H7 (cell line): ENCODE measurements at regions not wholly inside any gene's neighbourhood (a gene's known extent, or its start where the extent isn't known, plus 50 kb on each side); places are given as distances from the start of the nearest gene placed in this dataset.
A peak's percentile ranks its signal among the peaks of the same experiment; 100 is the strongest.

ENCODE experiments used
- DNase-seq: peaks from one replicate; pipeline ENCODE4 v3.0.0; 2012
- H3K27me3 ChIP-seq: 2 replicates; pipeline ENCODE4 v1.6.0; 2011; ENCODE audit warnings: mild to moderate bottlenecking, low read length; ENCODE audit not compliant: control insufficient read depth, insufficient read depth
- H3K36me3 ChIP-seq: replicated peaks from 2 replicates; pipeline ENCODE4 v1.5.1; 2011; ENCODE audit warnings: low read length; ENCODE audit not compliant: control insufficient read depth, insufficient read depth
- H3K4me3 ChIP-seq: 2 replicates; pipeline ENCODE4 v1.5.1; 2011; ENCODE audit warnings: low read depth, mild to moderate bottlenecking, control low read depth, low read length, moderate library complexity; ENCODE audit not compliant: insufficient read depth

DNA sequence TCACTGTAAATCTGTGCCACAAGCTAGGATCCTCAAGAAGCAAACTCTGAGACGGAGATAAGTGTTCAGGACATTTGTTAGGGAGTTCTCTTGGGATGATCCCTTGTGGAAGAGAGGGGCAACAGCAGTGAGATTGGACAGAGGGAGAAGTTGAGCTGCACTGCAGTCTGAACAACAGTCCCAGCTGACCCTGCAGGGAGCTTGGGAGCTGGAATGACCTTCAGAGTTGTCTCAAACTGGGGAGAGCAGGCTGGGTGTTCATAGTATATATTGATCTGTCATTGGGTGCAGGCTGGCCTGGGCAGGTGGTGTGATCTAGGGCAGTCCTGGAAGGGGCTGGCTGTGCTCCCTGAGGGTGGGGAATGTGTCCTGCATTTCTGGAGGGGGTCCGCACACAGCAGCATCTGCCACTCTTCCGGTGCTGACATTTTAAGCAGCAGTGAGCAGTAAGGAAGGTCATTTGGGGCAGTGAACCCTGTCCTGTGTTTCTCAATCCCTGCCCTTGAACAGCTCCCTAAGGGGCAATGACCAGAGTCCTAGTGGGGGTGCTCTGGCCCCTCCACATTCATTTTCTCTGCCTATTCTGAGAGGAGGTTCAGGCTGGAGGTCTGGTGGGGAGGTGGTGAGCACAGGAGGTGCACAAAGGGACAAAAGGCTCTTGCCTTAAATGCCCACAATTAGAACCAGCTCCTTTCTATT, 90.2 kb upstream of the PPM1J start:
- Histone ChIP-seq H3K4me3 (no peak overlapping the region), H3K36me3 (no peaks in the 10 kb centered on the region), H3K27me3 (no peaks in the 10 kb centered on the region; the same call in 1 of the 2 replicates)
- DNase-seq, result peak; percentile 23

DNA sequence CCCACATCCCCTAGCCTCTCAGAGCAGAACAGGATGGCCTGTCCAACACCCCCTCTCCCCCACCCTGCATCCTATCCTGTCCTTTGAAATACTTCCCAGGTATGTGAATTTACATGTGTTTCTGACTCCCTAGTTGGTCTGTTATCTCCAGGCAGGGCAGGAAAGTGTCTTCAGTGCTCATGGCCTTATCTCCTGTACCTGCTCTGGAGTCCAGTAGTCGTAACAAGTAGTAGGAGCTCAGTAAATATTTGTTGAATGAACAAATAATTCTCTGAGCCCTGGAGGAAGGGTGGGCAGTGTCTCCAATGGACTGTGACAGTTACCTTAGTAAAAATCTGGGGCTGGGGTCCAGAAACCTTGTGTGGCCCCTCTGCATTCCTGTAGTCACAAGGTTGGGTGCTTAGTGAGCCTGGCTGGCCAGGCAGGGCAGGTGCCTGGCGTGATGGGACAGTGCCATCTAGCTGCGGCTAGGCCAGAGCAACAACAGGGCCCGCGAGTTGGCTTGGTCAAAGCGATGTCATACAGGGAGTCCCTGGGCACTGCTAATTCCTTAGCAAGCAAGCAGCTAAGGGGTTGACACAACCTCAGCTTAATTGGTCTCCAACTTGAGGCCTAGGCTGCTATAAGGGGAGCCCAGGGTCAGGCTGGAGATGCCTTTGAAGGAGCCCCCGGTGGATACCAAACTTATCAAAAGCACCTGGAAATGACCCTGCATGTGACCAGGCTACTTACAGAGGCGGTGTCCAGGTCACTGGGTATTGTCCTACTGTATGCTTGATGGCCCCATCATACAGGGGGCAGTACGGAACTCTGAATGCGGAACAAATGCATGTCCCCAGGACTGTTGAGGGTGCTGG, 89.0 kb upstream of the PPM1J start:
- Histone ChIP-seq H3K27me3 (no peaks in the 10 kb centered on the region; the same call in 1 of the 2 replicates), H3K36me3 (no peaks in the 10 kb centered on the region), H3K4me3 (no peak overlapping the region)
- peak; percentile 85 for DNase-seq

DNA sequence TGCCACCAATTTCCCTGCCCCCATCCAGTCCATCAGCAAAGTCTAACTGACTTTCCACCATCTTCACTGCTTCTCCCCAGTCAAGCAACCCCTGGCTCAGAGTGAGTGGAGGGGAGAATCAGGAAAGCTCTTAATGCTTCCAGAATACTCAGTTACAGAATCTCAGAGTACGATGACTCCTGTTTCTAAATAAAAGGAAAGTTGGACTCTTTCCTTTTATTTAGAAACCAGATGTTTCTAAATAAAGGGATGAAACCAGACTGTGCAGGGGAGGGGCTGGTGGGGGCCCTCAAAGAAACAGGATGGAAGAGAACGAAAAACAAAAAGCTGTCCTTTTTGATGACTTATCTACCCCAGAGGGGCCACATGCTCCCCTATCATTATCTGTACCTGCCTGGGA, 85.2 kb upstream of the PPM1J start:
- no peak overlapping the region for H3K4me3 ChIP-seq
- no peak for DNase-seq
- no peaks in the 10 kb centered on the region for H3K36me3 ChIP-seq
- peaks cover 2% of the 10 kb centered on the region; the same call in 1 of the 2 replicates for H3K27me3 ChIP-seq

DNA sequence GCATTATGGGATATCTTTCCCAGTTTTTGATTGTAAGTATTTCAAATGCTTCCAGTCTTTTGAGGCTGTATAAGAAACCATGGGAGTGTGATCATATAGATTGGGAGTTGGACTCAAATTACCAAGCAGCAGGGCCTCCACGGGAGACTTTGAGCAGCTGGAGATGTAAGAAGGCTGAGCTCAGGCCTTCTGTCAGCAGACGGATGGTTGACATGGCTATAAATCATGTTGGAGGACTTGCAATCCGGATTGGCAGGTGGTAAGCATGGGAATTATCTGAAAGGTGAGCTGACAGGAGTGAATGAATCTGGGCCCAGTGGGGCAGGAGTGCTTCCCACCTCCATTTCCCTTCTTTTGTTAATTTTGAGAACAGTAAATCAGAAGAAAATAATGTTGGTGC, 83.2 kb upstream of the PPM1J start:
- no peak for DNase-seq
- no peak overlapping the region for H3K4me3 ChIP-seq
- H3K27me3 ChIP-seq, result peaks cover 9% of the 10 kb centered on the region
- H3K36me3 ChIP-seq, result no peaks in the 10 kb centered on the region

DNA sequence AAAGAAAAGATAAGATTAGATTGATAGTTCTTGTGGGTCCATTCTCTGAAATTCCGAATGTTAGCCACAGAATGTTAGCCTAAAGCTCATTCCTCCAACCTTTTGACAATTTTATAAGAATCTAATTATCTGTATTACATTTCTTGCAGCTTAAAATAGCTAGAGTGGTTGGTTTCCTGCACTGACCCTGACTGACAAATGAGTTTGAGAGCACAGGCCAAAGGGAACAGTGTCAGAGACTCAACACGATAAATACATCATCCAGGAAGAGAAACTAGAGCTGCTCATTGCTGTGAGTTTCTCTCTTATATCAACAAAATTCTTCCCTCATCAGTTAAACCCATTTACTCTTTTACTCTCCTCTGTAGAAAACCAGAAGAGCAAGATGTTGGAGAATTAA, 82.1 kb upstream of the PPM1J start:
- H3K27me3 ChIP-seq, result peaks cover 9% of the 10 kb centered on the region
- H3K36me3 ChIP-seq, result no peaks in the 10 kb centered on the region
- no peak for DNase-seq
- no peak overlapping the region for H3K4me3 ChIP-seq

DNA sequence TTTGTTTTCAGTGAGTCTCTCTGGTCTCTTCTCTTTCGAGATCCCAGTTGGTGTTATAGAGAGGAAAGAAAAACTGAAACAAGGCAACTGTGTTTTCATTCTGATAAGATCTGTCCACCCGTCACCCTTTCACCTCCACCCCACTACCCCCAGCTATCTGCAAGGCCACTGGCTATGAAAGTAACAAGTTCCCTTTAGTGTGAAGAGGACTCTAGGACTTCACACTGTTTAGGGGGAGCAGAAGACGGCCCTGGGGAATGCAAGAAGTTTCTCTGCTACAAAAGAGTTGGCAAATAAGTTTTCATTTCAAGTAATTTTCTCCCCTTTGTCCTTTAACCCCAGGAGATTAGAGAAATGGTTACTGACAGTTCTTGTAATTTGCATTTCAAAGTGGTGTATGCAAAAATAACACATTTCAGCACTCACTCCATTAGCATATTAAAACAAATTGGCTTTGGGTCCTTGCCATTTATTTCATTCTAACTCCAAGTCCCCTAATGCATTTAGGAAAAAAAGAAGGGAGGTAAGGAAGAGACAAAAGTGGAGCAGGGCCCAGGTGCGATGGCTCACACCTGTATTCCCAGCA, 79.6 kb upstream of the PPM1J start:
- no peak overlapping the region for H3K4me3 ChIP-seq
- no peak for DNase-seq
- H3K27me3 ChIP-seq, result peaks cover 14% of the 10 kb centered on the region
- no peaks in the 10 kb centered on the region for H3K36me3 ChIP-seq

DNA sequence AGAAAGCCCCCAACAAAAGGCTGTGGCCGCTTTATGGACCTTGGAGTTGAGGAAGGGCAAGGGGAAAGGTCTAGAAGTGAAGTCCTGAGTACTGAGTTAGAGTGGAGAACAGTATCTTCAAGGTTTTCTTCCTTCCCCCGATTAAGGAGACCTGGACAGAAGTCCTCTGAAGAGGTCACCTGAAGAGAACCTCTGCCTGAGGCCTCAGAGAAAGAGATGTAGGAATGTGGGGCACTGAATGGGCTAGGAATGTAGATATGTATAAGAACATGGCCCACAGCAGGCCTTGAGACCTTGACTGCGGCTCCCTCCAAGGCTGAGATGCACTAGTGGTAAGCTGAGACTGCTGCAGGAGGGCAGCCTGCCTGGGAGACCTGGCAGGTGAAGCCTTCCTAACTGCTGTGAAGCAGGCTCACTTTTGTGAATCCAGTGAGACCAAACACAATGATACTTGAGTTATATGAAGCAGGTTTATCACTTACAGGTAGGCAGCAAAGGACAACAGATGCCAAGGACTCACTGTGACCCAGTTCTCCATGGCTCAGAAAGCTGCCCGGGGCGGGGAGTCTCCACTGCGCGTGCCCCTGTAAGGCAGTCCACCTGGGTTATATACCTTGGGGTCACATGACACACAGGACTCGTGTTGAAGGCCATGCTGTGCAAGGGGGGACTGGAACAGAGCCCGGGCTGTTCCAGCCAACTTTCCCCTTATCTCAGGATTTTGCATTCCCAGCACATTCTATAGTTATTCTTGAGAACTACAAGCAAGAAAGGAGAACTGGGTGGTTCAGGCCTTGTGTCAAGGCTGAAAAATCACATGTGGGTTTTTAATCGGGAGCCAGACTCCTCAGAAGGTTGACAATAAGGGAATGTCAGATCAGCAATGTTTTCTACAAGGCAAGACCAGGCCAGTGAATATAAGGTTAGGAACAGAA, 78.8 kb upstream of the PPM1J start:
- Histone ChIP-seq H3K27me3 (peaks cover 14% of the 10 kb centered on the region), H3K36me3 (no peaks in the 10 kb centered on the region), H3K4me3 (no peak overlapping the region)
- DNase-seq, result no peak

DNA sequence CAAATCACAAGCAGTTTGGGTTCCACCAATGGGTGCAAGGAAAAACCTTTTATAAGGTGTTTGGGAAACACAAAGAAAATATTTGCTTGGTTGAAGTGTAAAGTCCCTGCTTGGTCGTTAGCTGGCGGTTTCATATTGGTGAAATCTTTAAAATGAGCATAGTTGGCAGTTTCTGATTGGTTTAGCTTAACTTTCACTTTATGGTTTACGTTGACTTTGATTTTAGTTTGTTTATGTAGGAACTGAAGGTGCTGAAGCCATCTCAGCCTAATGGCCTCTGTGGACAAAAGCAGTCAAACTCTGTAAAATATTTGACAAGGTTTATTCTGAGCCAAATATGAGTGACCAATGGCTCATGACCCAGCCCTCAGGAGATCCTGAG, 76.6 kb upstream of the PPM1J start:
- H3K27me3 ChIP-seq, result peaks cover 12% of the 10 kb centered on the region
- H3K4me3 ChIP-seq, result no peak overlapping the region
- DNase-seq, result no peak

DNA sequence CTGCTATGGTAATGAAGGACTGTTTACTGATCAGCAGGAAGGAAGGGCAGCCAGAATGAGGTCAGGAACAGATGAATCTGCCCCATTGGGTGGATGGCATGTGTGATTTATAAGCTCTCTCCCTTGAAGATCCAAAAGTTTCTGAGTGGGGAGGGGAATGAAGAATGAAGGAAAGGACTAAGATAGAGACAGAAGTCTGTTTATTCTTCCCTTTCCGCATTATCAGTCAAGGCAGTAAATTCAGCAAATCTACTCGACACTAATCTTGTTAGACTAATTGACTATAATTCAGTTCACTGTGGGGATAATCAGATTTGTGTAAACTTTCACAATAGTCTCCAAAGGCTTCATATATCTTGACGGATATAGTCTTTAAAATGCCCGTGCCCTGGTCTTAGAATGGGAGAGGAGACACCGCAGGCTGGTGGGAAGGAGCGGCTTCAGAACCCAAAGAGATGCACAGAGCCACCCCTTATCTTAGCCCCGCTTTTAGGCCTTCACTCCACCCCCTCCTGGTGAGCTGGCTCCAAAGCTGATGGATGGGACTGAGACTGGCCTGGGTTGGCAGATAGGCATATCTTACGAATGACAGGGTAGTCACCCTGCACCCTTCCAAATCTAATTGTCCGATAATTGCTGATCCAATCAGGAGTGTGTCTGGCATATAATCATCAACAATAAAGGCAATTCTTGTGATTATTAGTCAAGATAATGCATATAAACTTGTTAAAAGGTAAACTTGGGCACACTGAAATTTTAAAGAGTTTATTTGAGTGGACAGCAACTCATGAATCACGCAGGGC, 76.0 kb upstream of the PPM1J start:
- no peak for DNase-seq
- Histone ChIP-seq H3K36me3 (no peaks in the 10 kb centered on the region), H3K27me3 (peaks cover 12% of the 10 kb centered on the region), H3K4me3 (no peak overlapping the region)

More for the DNA sequence above, 76.6 kb upstream of the PPM1J start:
- H3K36me3 ChIP-seq, result no peaks in the 10 kb centered on the region

DNA sequence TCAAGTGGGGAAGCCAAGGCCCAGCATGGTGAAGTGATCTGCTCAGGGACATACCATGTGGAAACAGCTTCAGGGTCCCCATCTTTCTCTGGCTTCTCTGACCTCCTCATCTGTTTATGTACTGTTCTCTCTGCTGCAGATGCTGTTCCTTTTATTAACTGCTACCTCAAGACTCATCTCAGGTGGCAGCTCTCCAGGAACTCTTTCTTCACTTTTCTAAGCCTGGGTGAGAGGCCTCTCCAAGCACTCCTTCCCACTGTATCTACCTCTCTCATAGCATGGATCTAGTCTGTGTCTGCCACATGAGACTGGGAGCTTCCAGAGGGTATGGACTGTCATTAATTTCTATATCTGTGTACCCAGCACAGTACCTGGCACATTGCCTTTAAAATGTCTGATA, 73.4 kb upstream of the PPM1J start:
- Histone ChIP-seq H3K36me3 (no peaks in the 10 kb centered on the region), H3K27me3 (peaks cover 7% of the 10 kb centered on the region), H3K4me3 (no peak overlapping the region)
- no peak for DNase-seq

DNA sequence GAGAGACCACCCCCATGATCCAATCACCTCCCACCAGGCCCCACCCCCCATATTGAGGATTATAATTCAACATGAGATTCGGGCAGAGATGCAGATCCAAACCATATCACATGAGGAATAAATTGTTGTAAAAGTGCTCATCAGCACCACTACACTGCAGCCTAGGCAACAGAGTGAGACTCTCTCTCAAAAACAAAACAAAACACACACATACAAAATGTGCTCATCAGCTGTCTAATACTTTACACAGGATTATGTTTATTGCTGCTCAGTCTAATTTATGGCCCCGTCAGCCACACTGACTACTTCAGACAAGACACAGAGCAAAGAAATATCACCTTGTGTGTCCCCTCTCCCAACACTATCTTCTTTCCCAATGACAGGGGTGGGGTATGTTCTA, 72.9 kb upstream of the PPM1J start:
- H3K27me3 ChIP-seq, result peaks cover 5% of the 10 kb centered on the region
- H3K36me3 ChIP-seq, result no peaks in the 10 kb centered on the region
- H3K4me3 ChIP-seq, result no peak overlapping the region
- no peak for DNase-seq

DNA sequence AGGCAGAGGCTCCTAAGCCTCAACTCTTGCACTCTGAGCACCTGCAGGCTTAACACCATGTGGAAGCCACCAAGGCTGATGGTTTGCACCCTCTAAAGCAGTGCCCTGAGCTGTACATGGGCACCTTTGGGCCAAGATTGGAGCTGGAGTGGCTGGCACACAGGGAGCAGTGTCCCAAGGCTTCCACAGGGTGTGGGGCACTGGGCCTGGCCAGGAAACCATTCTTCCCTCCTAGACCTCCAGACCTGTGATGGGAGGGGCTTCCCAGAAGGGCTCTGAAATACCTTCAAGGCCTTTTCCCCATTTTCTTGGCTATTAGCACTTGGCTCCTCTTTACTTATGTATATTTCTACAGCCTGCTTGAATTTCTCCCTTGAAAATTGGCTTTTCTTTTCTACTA, 67.9 kb upstream of the PPM1J start:
- no peaks in the 10 kb centered on the region for H3K36me3 ChIP-seq
- H3K27me3 ChIP-seq, result no peaks in the 10 kb centered on the region; the same call in 1 of the 2 replicates
- no peak for DNase-seq
- no peak overlapping the region for H3K4me3 ChIP-seq

DNA sequence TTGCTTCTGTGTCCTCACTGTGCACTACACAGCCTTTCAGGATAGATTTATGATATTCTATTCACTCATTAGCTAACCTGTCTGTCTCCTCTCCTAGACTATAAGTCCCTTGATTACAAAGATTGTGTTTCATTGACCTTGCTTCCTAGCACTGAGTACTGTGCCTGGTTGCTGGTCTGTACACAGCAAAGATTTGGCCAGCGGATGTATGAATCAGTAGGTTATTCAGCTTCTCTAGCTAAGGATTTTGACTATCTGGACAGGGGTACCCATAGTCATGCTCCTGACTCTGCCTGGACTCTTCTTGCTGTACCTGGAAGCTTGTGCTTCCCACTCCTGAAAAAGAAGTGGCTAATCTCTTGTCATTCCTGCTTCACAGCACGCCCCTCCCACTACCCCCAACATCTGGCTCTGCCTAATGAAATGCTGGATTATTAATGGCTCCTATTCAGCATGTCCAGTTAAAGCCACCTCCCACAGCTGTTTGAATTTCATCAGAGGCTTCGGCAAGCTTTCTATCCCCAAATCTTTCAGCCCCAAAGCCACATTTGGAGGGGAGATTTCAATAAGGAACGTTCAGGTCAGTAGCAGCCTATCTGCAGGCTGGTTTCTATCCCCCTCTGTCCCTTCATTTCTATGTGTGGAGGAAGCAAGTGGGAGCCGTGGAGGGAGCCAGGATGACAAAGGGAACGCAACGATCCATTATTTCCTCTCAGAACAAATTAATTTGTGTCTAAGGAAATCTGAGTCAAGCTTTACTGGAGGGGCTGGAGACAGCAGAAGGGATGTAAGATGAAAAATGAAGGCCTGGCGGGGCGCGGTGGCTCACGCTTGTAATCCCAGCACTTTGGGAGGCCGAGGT, 64.8 kb upstream of the PPM1J start:
- no peaks in the 10 kb centered on the region; the same call in 1 of the 2 replicates for H3K27me3 ChIP-seq
- H3K4me3 ChIP-seq, result no peak overlapping the region
- no peaks in the 10 kb centered on the region for H3K36me3 ChIP-seq
- DNase-seq, result no peak
